Loucy (cell line): ENCODE measurements at regions not wholly inside any gene's neighbourhood (a gene's known extent, or its start where the extent isn't known, plus 50 kb on each side); places are given as distances from the start of the nearest gene placed in this dataset.

ENCODE experiments used
- H2AFZ ChIP-seq: fragments of 200-600 bp; sonication (generic); 2 replicates; pipeline ENCODE4 v1.6.0; 2016; ENCODE audit warnings: antibody characterized with exemption, mild to moderate bottlenecking, low read length, moderate library complexity
- H3F3A ChIP-seq: fragments of 200-600 bp; 2 replicates; pipeline ENCODE4 v1.6.0; 2016; ENCODE audit warnings: antibody characterized with exemption, low read depth, mild to moderate bottlenecking
- H3K27me3 ChIP-seq: fragments of 200-600 bp; sonication (generic); 2 replicates; pipeline ENCODE4 v1.6.1; 2014; ENCODE audit warnings: low read length, mild to moderate bottlenecking; ENCODE audit not compliant: insufficient read depth, poor library complexity, severe bottlenecking
- H3K36me3 ChIP-seq: fragments of 200-600 bp; sonication (generic); 2 replicates; pipeline ENCODE4 v1.6.1; 2016; ENCODE audit warnings: low read length; ENCODE audit not compliant: insufficient read depth
- H3K4me1 ChIP-seq: fragments of 200-600 bp; sonication (generic); 2 replicates; pipeline ENCODE4 v1.5.1; 2014; ENCODE audit warnings: low read length, mild to moderate bottlenecking; ENCODE audit not compliant: insufficient read depth, poor library complexity, severe bottlenecking
- H3K4me2 ChIP-seq: fragments of 200-600 bp; sonication (generic); 2 replicates; pipeline ENCODE4 v1.6.0; 2014; ENCODE audit warnings: antibody characterized with exemption, low read length, low read depth, mild to moderate bottlenecking; ENCODE audit not compliant: poor library complexity, severe bottlenecking
- H3K4me3 ChIP-seq: fragments of 200-600 bp; sonication (generic); 2 replicates; pipeline ENCODE4 v1.5.1; 2014; ENCODE audit warnings: low read length, mild to moderate bottlenecking, mixed read lengths; ENCODE audit not compliant: poor library complexity, severe bottlenecking
- H3K79me2 ChIP-seq: fragments of 200-600 bp; sonication (generic); 2 replicates; pipeline ENCODE4 v1.6.1; 2014; ENCODE audit warnings: low read length; ENCODE audit not compliant: insufficient read depth
- H3K9ac ChIP-seq: fragments of 200-600 bp; sonication (generic); 2 replicates; pipeline ENCODE4 v1.6.0; 2014; ENCODE audit warnings: mild to moderate bottlenecking, low read depth, low read length, moderate library complexity; ENCODE audit not compliant: poor library complexity, severe bottlenecking
- H3K9me2 ChIP-seq: fragments of 200-600 bp; sonication (generic); replicated peaks from 2 replicates; pipeline ENCODE4 v1.6.1; 2016; ENCODE audit warnings: low read depth, low read length, mixed read lengths
- H3K9me3 ChIP-seq: fragments of 200-600 bp; sonication (generic); 2 replicates; pipeline ENCODE4 v1.6.1; 2014; ENCODE audit warnings: mild to moderate bottlenecking, antibody characterized with exemption, low read length, low read depth; ENCODE audit not compliant: insufficient read depth
- H4K20me1 ChIP-seq: fragments of 200-600 bp; sonication (generic); 2 replicates; pipeline ENCODE4 v1.6.0; 2014; ENCODE audit warnings: antibody characterized with exemption, low read length, mild to moderate bottlenecking; ENCODE audit not compliant: insufficient read depth, poor library complexity, severe bottlenecking
- CTCF ChIP-seq: fragments of 200-600 bp; sonication (generic); conservative IDR thresholded peaks from 2 replicates; pipeline ENCODE4 v1.5.1; 2014; ENCODE audit warnings: mild to moderate bottlenecking, antibody characterized with exemption, low read length
- EZH2phosphoT487 ChIP-seq: fragments of 200-600 bp; IDR thresholded peaks from 2 replicates; pipeline ENCODE4 v1.6.1; 2018; ENCODE audit warnings: antibody characterized with exemption, mild to moderate bottlenecking, moderate library complexity, borderline replicate concordance

GRCh38 chr10:20647756-20648155, 249.4 kb downstream of the NEBL start:
- H3K9me2 ChIP-seq = no peaks in the 10 kb centered on the region
- H3F3A ChIP-seq = no peaks in the 10 kb centered on the region
- TF ChIP-seq EZH2phosphoT487 = no peak
- no peak for TF ChIP-seq CTCF

GRCh38 chr10:20644421-20644820, 252.7 kb downstream of the NEBL start:
- Histone ChIP-seq H3K79me2 (no peaks in the 10 kb centered on the region), H3K36me3 (no peaks in the 10 kb centered on the region), H3K4me2 (no peak overlapping the region), H3F3A (no peaks in the 10 kb centered on the region), H3K9me2 (no peaks in the 10 kb centered on the region), H3K4me1 (no peaks in the 10 kb centered on the region), H2AFZ (no peak overlapping the region), H3K9ac (no peak overlapping the region), H3K27me3 (no peaks in the 10 kb centered on the region), H4K20me1 (no peaks in the 10 kb centered on the region), H3K4me3 (no peak overlapping the region), H3K9me3 (no peaks in the 10 kb centered on the region)
- no peak for TF ChIP-seq EZH2phosphoT487
- no peak for TF ChIP-seq CTCF

More at GRCh38 chr10:20647756-20648155, 249.4 kb downstream of the NEBL start:
- H3K36me3 ChIP-seq = no peaks in the 10 kb centered on the region
- no peaks in the 10 kb centered on the region for H3K79me2 ChIP-seq
- no peak overlapping the region for H3K4me3 ChIP-seq
- no peaks in the 10 kb centered on the region for H3K27me3 ChIP-seq
- H3K4me1 ChIP-seq = no peaks in the 10 kb centered on the region
- H3K9me3 ChIP-seq = no peaks in the 10 kb centered on the region
- H3K9ac ChIP-seq = no peak overlapping the region
- H3K4me2 ChIP-seq = no peak overlapping the region
- H2AFZ ChIP-seq = no peak overlapping the region
- no peaks in the 10 kb centered on the region for H4K20me1 ChIP-seq

GRCh38 chr10:20641605-20642004, 255.5 kb downstream of the NEBL start:
- Histone ChIP-seq H3K27me3 (no peaks in the 10 kb centered on the region), H3K9me3 (no peaks in the 10 kb centered on the region), H3F3A (no peaks in the 10 kb centered on the region), H3K4me2 (no peak overlapping the region), H2AFZ (no peak overlapping the region), H3K79me2 (no peaks in the 10 kb centered on the region), H3K36me3 (no peaks in the 10 kb centered on the region), H3K4me1 (no peaks in the 10 kb centered on the region), H4K20me1 (no peaks in the 10 kb centered on the region), H3K9ac (no peak overlapping the region), H3K9me2 (0 out of 2 replicates have a peak, but pooled peaks cover 5% of the 10 kb centered on the region), H3K4me3 (no peak overlapping the region)
- TF ChIP-seq CTCF (no peak), EZH2phosphoT487 (no peak)
